Stimulated activated CD8-positive, alpha-beta memory T cell treated with anti-CD3 and anti-CD28 coated beads, Interleukin-15, amount 100 ng/mL, for 48 hours (primary cell): ENCODE measurements at regions not wholly inside any gene's neighbourhood (a gene's known extent, or its start where the extent isn't known, plus 50 kb on each side); places are given as distances from the start of the nearest gene placed in this dataset.
"Not testable (repeated sequence)": the region's sequence is repeated elsewhere in the genome, so short reads cannot be mapped to it uniquely, and the experiment has no call there.

Experiments used
- DNase-seq, 2 donors: peaks; one replicate each; pipeline ENCODE4 v3.0.0-alpha.2; 2020; ENCODE audit warnings: low read depth in 2 of 2

GRCh38 chr7:65062566-65062965, 56.1 kb upstream of the ERV3-1 start:
- not testable (repeated sequence) for DNase-seq

GRCh38 chr7:65059247-65059646, 52.8 kb upstream of the ERV3-1 start:
- DNase-seq = not testable (repeated sequence)
